ENCODE measurements at regions not wholly inside any gene's neighbourhood (a gene's known extent, or its start where the extent isn't known, plus 50 kb on each side); places are given as distances from the start of the nearest gene placed in this dataset.

GRCh38 chr13:75993823-75994222 lies 357.7 kb downstream of the LMO7 start:
- H3K27ac ChIP-seq (replicated peaks), result no peak overlapping the region
- peak in 1 of 2 experiments; percentile 6 for DNase-seq (ENCODE audit: low read depth in 1 of 2, low spot score in 1 of 2)
- no peak for TF ChIP-seq SPI1 (IDR thresholded peaks at IDR 0.05; ENCODE audit: borderline replicate concordance, low read depth)
- TF ChIP-seq GABPA (IDR thresholded peaks at IDR 0.05; ENCODE audit: low read depth), result no peak
- TF ChIP-seq REST (IDR thresholded peaks at IDR 0.05; ENCODE audit: insufficient replicate concordance, low read depth), result no peak
- TF ChIP-seq POLR2AphosphoS5 (IDR thresholded peaks at IDR 0.05; ENCODE audit: low read depth), result no peak
- TF ChIP-seq CTCF (IDR thresholded peaks at IDR 0.05; ENCODE audit: insufficient read depth, low read length), result no peak
- no peaks in the 10 kb centered on the region for H3K27me3 ChIP-seq (ENCODE audit: insufficient read depth, poor library complexity, severe bottlenecking)
- no peak overlapping the region for H3K4me3 ChIP-seq (replicated peaks; ENCODE audit: insufficient read depth, low read length)

- no peak overlapping the region for H3K27ac ChIP-seq (replicated peaks)
- H3K4me3 ChIP-seq (replicated peaks; ENCODE audit: insufficient read depth, low read length), result no peak overlapping the region
- TF ChIP-seq REST (IDR thresholded peaks at IDR 0.05; ENCODE audit: insufficient replicate concordance, low read depth) (no peak), SPI1 (IDR thresholded peaks at IDR 0.05; ENCODE audit: borderline replicate concordance, low read depth) (no peak), GABPA (IDR thresholded peaks at IDR 0.05; ENCODE audit: low read depth) (no peak), CTCF (IDR thresholded peaks at IDR 0.05; ENCODE audit: insufficient read depth, low read length) (no peak), POLR2AphosphoS5 (IDR thresholded peaks at IDR 0.05; ENCODE audit: low read depth) (no peak)
- DNase-seq (ENCODE audit: low read depth in 1 of 2, low spot score in 1 of 2), result no peak
- no peaks in the 10 kb centered on the region for H3K27me3 ChIP-seq (ENCODE audit: insufficient read depth, poor library complexity, severe bottlenecking)
Measured at GRCh38 chr13:75993241-75993640, 357.1 kb downstream of the LMO7 start.

- no peak overlapping the region for H3K4me3 ChIP-seq (replicated peaks; ENCODE audit: insufficient read depth, low read length)
- no peak overlapping the region for H3K27ac ChIP-seq (replicated peaks)
- no peaks in the 10 kb centered on the region for H3K27me3 ChIP-seq (ENCODE audit: insufficient read depth, poor library complexity, severe bottlenecking)
- no peak for DNase-seq (ENCODE audit: low read depth in 1 of 2, low spot score in 1 of 2)
- no peak for TF ChIP-seq REST (IDR thresholded peaks at IDR 0.05; ENCODE audit: insufficient replicate concordance, low read depth)
- no peak for TF ChIP-seq GABPA (IDR thresholded peaks at IDR 0.05; ENCODE audit: low read depth)
- TF ChIP-seq SPI1 (IDR thresholded peaks at IDR 0.05; ENCODE audit: borderline replicate concordance, low read depth), result no peak
- no peak for TF ChIP-seq CTCF (IDR thresholded peaks at IDR 0.05; ENCODE audit: insufficient read depth, low read length)
- no peak for TF ChIP-seq POLR2AphosphoS5 (IDR thresholded peaks at IDR 0.05; ENCODE audit: low read depth)
Measured at GRCh38 chr13:75986818-75987217, 350.7 kb downstream of the LMO7 start.
